ENCODE measurements at regions not wholly inside any gene's neighbourhood (a gene's known extent, or its start where the extent isn't known, plus 50 kb on each side); places are given as distances from the start of the nearest gene placed in this dataset.

DNA sequence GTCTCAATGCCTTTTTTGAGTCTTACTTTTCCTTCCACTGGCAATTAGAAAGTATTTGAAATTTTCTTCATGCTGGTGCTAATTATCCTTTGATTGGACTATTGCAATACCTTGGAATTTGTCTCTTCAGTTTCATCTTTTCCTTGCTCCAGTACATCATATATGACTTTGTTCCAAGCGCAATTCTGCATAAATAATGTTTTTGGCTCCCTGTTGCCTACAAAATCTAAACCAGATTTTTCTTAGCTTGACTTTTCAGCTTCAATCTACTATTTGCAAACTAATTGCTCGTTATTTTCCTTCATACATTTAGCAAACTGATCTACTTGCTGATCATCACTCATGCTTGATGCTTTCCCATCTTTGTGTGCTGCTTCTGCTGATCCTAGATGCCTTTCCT, 230.8 kb upstream of the GPR149 start:
- Histone ChIP-seq H3K36me3 (no peaks in the 10 kb centered on the region), H3K27me3 (no peaks in the 10 kb centered on the region), H3K4me1 (no peaks in the 10 kb centered on the region), H3K4me3 (no peak overlapping the region), H3K27ac (no peak overlapping the region), H3K9me3 (no peaks in the 10 kb centered on the region)
- TF ChIP-seq EP300 (IDR thresholded peaks at IDR 0.05) (no peak), POLR2A (IDR thresholded peaks at IDR 0.05) (no peak), POLR2AphosphoS5 (IDR thresholded peaks at IDR 0.05) (no peak)
- TF ChIP-seq, protein P1, sequence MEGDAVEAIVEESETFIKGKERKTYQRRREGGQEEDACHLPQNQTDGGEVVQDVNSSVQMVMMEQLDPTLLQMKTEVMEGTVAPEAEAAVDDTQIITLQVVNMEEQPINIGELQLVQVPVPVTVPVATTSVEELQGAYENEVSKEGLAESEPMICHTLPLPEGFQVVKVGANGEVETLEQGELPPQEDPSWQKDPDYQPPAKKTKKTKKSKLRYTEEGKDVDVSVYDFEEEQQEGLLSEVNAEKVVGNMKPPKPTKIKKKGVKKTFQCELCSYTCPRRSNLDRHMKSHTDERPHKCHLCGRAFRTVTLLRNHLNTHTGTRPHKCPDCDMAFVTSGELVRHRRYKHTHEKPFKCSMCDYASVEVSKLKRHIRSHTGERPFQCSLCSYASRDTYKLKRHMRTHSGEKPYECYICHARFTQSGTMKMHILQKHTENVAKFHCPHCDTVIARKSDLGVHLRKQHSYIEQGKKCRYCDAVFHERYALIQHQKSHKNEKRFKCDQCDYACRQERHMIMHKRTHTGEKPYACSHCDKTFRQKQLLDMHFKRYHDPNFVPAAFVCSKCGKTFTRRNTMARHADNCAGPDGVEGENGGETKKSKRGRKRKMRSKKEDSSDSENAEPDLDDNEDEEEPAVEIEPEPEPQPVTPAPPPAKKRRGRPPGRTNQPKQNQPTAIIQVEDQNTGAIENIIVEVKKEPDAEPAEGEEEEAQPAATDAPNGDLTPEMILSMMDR (IDR thresholded peaks at IDR 0.05) = no peak
- intact Hi-C loops (cut with DNase I; ENCODE audit: low total_unique reads) = no loop called here
- no peak for DNase-seq
- WGBS, 5 donors = 74 to 81% (median 77%) methylated on average over 2 of the region's 2 CpGs

DNA sequence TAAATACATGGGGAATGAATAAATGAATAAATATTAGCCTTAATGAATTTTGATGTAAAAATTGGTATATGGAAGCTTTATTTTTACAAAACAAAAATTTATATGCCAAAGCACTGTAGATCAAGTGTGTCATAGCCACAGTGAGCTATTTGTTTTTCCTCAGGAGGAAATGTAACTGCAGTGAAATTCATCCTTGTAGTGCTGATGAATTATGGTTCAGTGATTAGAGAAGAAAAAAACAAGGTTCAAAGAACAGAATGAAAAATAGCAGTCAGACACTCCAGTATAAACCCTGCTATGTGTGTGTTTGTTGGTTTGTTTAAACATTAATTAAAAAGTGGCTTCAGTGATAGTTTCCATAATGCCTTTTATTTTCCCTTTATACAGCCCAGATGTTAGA, 228.0 kb upstream of the GPR149 start:
- Histone ChIP-seq H3K27ac (no peak overlapping the region), H3K4me3 (no peak overlapping the region), H3K4me1 (no peaks in the 10 kb centered on the region), H3K27me3 (no peaks in the 10 kb centered on the region), H3K9me3 (no peaks in the 10 kb centered on the region), H3K36me3 (no peaks in the 10 kb centered on the region)
- DNase-seq = no peak
- TF ChIP-seq, protein P1 (IDR thresholded peaks at IDR 0.05) = no peak
- TF ChIP-seq EP300 (IDR thresholded peaks at IDR 0.05) = no peak
- intact Hi-C loops (cut with DNase I; ENCODE audit: low total_unique reads) = no loop called here

DNA sequence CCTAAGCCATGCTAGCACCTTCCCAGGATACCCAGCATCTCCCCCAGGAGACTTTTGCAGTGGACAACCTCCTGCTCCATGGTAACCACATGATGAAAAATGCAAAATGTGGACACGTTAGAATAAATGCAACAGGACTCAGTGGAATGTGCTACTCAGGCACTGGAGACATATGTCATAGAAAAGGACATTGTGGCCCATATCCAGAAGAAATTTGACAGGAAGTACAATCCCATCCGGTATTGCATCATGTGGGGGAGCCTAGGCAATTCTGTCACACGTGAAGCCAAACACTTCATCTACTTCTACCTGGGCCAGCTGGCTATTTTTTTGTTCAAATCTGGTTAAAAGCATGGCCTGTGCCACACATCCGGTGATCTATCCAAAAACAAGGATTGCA, 227.2 kb upstream of the GPR149 start:
- Histone ChIP-seq H3K4me1 (no peaks in the 10 kb centered on the region), H3K9me3 (no peaks in the 10 kb centered on the region), H3K27ac (no peak overlapping the region), H3K4me3 (no peak overlapping the region), H3K36me3 (no peaks in the 10 kb centered on the region), H3K27me3 (no peaks in the 10 kb centered on the region)
- WGBS, 5 donors = 70 to 82% (median 75%) methylated on average over 4 of the region's 4 CpGs
- no peak for DNase-seq
- intact Hi-C loops (cut with DNase I; ENCODE audit: low total_unique reads) = no loop called here
- TF ChIP-seq, protein P1 (IDR thresholded peaks at IDR 0.05) = no peak
- no peak for TF ChIP-seq POLR2A (IDR thresholded peaks at IDR 0.05)
- no peak for TF ChIP-seq POLR2AphosphoS5 (IDR thresholded peaks at IDR 0.05)
- TF ChIP-seq EP300 (IDR thresholded peaks at IDR 0.05) = no peak

DNA sequence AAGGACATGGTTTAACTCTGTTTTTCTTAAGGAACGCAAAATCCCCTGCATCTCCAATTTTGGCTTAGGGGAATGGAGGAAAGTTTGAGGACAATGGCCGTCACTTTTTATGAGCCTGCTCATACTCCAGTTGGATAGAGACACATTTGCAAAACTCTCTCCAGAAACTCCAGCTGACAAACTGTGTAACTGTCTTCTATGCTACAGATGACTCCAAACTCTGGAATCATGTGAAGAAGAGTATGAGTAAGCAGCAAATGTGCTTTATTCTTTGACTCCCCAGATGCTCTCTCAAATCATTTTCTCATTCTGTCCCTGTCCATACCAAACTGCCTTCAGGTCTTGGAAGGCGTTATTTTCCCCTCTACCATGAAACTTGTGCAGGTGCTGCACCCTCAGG, 226.5 kb upstream of the GPR149 start:
- TF ChIP-seq, protein P1 (IDR thresholded peaks at IDR 0.05) = no peak
- TF ChIP-seq EP300 (IDR thresholded peaks at IDR 0.05) (no peak), POLR2A (IDR thresholded peaks at IDR 0.05) (no peak), POLR2AphosphoS5 (IDR thresholded peaks at IDR 0.05) (no peak)
- 83 to 96% (median 93%) methylated on average over 3 of the region's 3 CpGs for WGBS, 5 donors
- intact Hi-C loops (cut with DNase I; ENCODE audit: low total_unique reads) = no loop called here
- Histone ChIP-seq H3K9me3 (no peaks in the 10 kb centered on the region), H3K4me1 (no peaks in the 10 kb centered on the region), H3K4me3 (no peak overlapping the region), H3K27me3 (no peaks in the 10 kb centered on the region), H3K27ac (no peak overlapping the region), H3K36me3 (no peaks in the 10 kb centered on the region)
- no peak for DNase-seq

DNA sequence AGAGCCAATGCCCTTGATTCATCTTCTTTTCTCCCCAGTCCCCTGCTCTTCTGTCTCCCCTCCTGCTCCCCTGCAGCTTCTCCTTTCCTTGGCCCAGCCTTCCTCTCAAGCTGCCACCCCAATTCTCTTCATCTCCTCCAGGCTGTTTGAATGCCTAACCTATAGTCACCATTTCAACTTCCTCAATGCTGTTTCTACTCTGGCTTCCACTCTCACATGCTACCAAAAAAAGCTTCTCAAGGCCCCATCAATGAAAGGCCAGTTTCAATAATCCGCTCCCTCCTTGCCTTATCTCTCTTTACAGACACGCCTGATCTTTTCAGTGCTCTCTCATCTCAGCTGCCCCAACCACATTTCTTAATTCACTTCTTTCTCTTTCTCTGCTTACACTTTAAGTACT, 212.2 kb upstream of the GPR149 start:
- H3K27ac ChIP-seq = no peak overlapping the region
- H3K36me3 ChIP-seq = no peaks in the 10 kb centered on the region
- H3K4me1 ChIP-seq = no peaks in the 10 kb centered on the region
- H3K27me3 ChIP-seq = no peaks in the 10 kb centered on the region
- peaks cover 0 to 11% (median 3%) of the 10 kb centered on the region in 4 donors for H3K9me3 ChIP-seq
- TF ChIP-seq POLR2AphosphoS5 (IDR thresholded peaks at IDR 0.05) (no peak), POLR2A (IDR thresholded peaks at IDR 0.05) (no peak), EP300 (IDR thresholded peaks at IDR 0.05) (no peak)
- TF ChIP-seq, protein P1 (IDR thresholded peaks at IDR 0.05) = no peak
- H3K4me3 ChIP-seq = no peak overlapping the region
- 77 to 91% (median 80%) methylated on average over 2 of the region's 2 CpGs for WGBS, 5 donors
- no peak for DNase-seq
- intact Hi-C loops (cut with DNase I; ENCODE audit: low total_unique reads) = no loop called here

All from stomach (tissue), 8 donors.